ENCODE measurements at regions not wholly inside any gene's neighbourhood (a gene's known extent, or its start where the extent isn't known, plus 50 kb on each side); places are given as distances from the start of the nearest gene placed in this dataset.

- no peaks in the 10 kb centered on the region for H3K4me1 ChIP-seq
- no peak for TF ChIP-seq CTCF (IDR thresholded peaks at IDR 0.05)
- no peak overlapping the region for H3K27ac ChIP-seq
- DNase-seq (no peak), ATAC-seq (no peak)
- 53 to 70% methylated on average over 3 of the region's 3 CpGs for WGBS, 2 donors
- no peaks in the 10 kb centered on the region for H3K27me3 ChIP-seq
- no peaks in the 10 kb centered on the region for H3K36me3 ChIP-seq
- no peak overlapping the region for H3K4me3 ChIP-seq
- H3K9me3 ChIP-seq, result no peaks in the 10 kb centered on the region
- intact Hi-C loops (cut with DNase I), result no loop called here
Measured at GRCh38 chr5:57561231-57561842, 78.7 kb upstream of the ACTBL2 start.

GRCh38 chr5:57559110-57559635 is 76.6 kb upstream of the ACTBL2 start:
- H3K4me3 ChIP-seq, result no peak overlapping the region
- no peaks in the 10 kb centered on the region for H3K9me3 ChIP-seq
- intact Hi-C loops (cut with DNase I), result no loop called here
- no peaks in the 10 kb centered on the region for H3K27me3 ChIP-seq
- no peak for DNase-seq
- no peak for TF ChIP-seq CTCF (IDR thresholded peaks at IDR 0.05)
- no peaks in the 10 kb centered on the region for H3K36me3 ChIP-seq
- no peak overlapping the region for H3K27ac ChIP-seq
- no peaks in the 10 kb centered on the region for H3K4me1 ChIP-seq
- no peak for ATAC-seq
- 90 to 94% methylated on average over 3 of the region's 3 CpGs for WGBS, 2 donors

GRCh38 chr5:57552033-57552432 is 69.4 kb upstream of the ACTBL2 start:
- ATAC-seq, result no peak
- no peak for DNase-seq
- no peaks in the 10 kb centered on the region for H3K36me3 ChIP-seq
- peaks cover 0 to 15% (median 0%) of the 10 kb centered on the region in 11 donors for H3K9me3 ChIP-seq
- WGBS, 2 donors, result 71 to 80% methylated on average over 3 of the region's 3 CpGs
- no peak overlapping the region for H3K4me3 ChIP-seq
- H3K27me3 ChIP-seq, result no peaks in the 10 kb centered on the region
- H3K4me1 ChIP-seq, result no peaks in the 10 kb centered on the region
- H3K27ac ChIP-seq, result no peak overlapping the region
- no peak for TF ChIP-seq CTCF (IDR thresholded peaks at IDR 0.05)
- intact Hi-C loops (cut with DNase I), result no loop called here

GRCh38 chr5:57551251-57551650 is 68.6 kb upstream of the ACTBL2 start:
- ATAC-seq, result no peak
- intact Hi-C loops (cut with DNase I), result no loop called here
- TF ChIP-seq CTCF (IDR thresholded peaks at IDR 0.05), result no peak
- H3K36me3 ChIP-seq, result no peaks in the 10 kb centered on the region
- H3K9me3 ChIP-seq, result peaks cover 0 to 15% (median 0%) of the 10 kb centered on the region in 11 donors
- H3K4me1 ChIP-seq, result no peaks in the 10 kb centered on the region
- no peak overlapping the region for H3K27ac ChIP-seq
- H3K4me3 ChIP-seq, result no peak overlapping the region
- 82 to 87% methylated on average over 3 of the region's 3 CpGs for WGBS, 2 donors
- no peaks in the 10 kb centered on the region for H3K27me3 ChIP-seq
- DNase-seq, result no peak
